ENCODE measurements at regions not wholly inside any gene's neighbourhood (a gene's known extent, or its start where the extent isn't known, plus 50 kb on each side); places are given as distances from the start of the nearest gene placed in this dataset.

DNA sequence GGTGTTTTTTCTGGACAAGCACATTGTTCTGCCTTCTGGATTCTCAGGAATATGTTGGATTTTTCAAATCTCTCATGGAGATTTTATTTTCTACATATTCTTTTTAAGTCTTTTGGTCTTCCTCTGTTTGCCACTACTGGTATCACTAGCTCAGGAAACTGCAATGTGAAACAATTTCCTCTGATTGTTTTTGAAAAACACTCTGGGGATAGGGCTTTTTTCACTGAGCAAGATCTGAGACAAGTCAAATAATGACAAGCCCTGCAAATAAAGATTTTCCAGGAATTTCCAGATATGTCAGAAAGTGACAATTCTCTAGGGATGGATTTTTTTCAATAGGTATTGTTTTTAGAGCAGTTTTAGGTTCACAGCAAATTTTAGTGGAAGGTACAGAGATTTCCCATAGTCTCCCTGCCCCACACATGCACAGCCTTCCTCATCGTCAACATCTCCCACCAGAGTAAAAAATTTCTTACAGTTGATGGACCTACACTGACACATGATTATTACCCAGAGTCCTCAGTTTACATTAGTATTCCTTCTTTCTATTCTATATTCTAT lies 86.9 kb upstream of the TMEM161B start:
- DNase-seq (ENCODE audit: low spot score) = no peak

- DNase-seq (ENCODE audit: low spot score) = no peak
These were observed 57.2 kb upstream of the TMEM161B start for GRCh38 chr5:88325868-88326267.

DNA sequence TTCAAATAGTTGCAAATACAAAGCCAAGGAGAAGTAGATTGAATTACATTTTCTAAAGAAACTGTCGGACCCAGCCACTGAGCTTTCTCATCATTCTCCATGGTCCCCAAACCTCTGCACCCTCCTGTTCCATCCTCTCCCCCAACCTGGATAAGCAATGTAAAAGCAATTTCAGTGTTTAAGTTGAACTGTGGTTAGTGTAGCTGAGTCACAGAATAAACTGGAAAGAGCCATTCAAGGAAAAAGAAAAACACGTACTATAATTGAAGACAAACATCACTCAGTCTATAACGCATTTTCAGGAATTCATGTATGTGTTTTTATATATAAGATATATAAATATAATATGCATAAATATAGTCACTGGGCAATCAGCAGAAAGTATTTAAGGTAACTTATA lies 54.1 kb upstream of the TMEM161B start:
- DNase-seq (ENCODE audit: low spot score) = no peak

All from left forelimb (tissue), 1 donor.